NCI-H774 (cell line): ENCODE measurements at regions not wholly inside any gene's neighbourhood (a gene's known extent, or its start where the extent isn't known, plus 50 kb on each side); places are given as distances from the start of the nearest gene placed in this dataset.
"Not testable (repeated sequence)": the region's sequence is repeated elsewhere in the genome, so short reads cannot be mapped to it uniquely, and the experiment has no call there.

Source experiments
- DNase-seq: peaks from one replicate; lab custom pipeline; 2025; lab: John Stamatoyannopoulos, UW

- no peak for DNase-seq
Measured at GRCh38 chr18:33854086-33854826, 276.2 kb downstream of the ASXL3 start.

DNA sequence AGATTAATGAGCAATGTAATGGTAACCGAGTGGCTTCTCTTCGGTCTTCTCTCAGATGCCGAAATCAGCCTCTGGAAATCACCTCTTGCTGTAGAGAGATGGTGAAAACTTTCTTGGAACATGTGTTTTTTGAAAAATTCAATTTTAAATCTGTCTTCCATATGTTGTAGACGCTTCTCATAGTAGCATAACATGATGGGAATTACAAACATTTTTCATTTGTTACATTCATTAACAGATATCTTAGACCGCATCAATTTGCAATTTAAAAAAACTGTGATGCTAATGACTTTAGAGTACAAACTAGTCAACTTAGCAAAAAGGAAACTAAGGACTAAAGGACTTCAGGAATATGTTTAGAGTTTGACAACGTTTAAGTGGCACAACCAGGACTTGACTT, 275.2 kb downstream of the ASXL3 start:
- DNase-seq, result no peak

- no peak for DNase-seq
Measured at GRCh38 chr18:33851546-33852078, 273.6 kb downstream of the ASXL3 start.

- no peak for DNase-seq
Measured at GRCh38 chr18:33849731-33850130, 271.7 kb downstream of the ASXL3 start.

DNA sequence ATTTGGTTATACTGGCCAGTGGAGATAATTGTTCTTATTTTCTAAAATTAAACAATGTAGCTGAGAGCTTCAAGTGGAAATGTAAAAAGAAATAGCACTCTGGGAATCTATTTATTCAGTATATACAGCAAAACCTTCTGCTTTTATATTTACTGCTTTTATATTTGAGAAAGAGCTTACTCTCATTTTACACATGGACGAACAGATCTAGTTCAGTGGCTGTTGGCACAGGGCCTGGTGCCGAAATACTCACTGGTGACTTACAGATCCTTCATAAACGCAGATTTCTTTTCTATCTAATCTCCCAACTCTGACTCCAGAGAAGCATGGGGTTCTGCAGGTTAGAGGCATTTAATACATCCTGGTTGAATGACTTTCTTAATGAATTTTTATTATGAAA, 266.2 kb downstream of the ASXL3 start:
- DNase-seq, result no peak

GRCh38 chr18:33841221-33841967, 263.4 kb downstream of the ASXL3 start:
- DNase-seq, result no peak

GRCh38 chr18:33840212-33840593, 262.2 kb downstream of the ASXL3 start:
- DNase-seq, result no peak

DNA sequence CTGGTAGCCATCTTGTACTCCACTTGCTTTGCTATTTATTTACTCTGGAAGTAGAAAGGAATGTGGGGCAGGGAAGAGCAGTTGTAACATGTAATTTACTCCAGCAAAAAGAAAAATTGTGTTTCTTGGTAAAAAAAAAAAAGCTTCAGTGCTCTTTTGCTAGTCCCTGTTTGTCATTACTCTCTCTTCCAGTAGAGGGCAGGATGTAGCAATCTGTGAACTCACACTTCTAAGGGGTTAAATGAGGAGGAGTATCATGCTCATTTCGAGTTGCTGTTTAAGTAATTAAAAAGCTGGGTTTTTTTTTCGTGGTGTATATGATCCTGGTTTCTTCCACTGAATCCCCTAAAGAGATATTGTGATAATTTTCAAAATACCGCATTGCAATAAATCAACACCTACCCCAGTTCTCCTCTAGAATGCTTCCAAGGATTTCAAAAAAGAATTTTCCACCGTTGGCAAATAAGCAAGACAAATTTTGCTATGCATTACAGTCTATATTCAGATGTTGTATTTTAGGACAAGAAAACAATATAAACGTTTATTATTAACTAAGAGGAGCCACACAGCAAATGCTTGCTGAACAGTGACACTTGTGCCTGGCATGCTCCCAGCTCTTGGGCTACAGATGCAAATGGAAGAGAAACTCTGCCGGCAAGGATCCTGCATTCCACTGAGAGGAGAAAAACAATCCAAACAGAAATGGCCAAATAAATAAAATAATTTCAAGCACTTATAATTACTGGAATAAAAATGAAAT, 261.6 kb downstream of the ASXL3 start:
- DNase-seq, result peak; percentile 81

DNA sequence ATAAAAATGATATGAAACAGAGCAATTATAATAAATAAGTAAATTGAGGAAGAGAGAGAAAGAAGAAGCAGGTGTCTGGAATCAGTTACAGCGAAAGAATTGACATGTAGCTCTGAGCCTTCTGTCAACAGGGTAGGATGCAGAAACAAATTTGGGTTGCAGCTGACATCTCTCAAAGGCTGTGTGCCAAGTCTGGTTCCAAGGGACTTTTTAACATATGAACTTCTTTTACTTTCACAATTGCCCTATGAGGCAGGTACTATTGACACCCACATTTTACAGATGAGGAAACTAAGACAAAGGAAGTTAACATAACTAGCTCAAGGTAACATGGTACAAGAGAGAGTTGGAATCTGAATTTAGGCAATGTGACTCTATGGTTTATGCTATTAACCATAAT, 260.0 kb downstream of the ASXL3 start:
- no peak for DNase-seq

DNA sequence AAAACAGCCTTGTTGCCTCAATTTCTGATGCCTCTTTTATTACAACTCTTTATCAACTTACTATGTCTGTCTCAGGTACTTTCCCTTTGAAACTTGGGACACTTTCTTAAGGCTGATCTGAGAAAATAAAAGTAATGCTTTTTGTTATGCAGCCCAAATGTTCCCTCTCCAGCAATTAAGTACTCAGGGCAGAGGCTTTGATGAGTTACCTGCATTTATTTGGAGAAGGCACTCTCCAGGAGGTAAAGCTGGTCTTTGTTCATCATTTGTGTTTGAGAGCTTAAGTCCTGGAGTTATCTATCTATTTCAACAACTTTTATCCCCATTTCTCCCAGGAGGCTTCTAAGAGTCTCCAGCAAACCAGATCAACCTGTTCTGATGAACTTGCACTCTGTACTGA, 259.2 kb downstream of the ASXL3 start:
- no peak for DNase-seq

- no peak for DNase-seq
Measured at GRCh38 chr18:33836564-33836963, 258.5 kb downstream of the ASXL3 start.

DNA sequence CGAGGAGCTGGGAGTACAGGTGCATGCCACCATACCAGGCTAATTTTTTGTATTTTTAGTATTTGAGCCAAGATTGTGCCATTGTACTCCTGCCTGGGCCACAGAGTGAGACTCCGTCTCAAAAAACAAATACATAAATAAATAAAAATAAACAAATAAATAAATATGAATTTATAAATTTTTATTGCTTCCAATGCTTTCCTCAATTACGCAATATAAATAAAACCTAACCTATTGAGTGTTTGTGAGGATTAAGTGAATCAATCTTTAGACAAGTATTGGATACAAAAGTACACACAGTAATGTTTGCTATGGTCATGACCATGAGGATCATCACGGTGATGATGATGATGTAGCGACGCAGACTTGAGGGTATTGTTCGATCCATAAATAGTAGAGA, 257.4 kb downstream of the ASXL3 start:
- no peak for DNase-seq

GRCh38 chr18:33833842-33834241, 255.8 kb downstream of the ASXL3 start:
- DNase-seq, result no peak

GRCh38 chr18:33831424-33831823, 253.4 kb downstream of the ASXL3 start:
- no peak for DNase-seq

DNA sequence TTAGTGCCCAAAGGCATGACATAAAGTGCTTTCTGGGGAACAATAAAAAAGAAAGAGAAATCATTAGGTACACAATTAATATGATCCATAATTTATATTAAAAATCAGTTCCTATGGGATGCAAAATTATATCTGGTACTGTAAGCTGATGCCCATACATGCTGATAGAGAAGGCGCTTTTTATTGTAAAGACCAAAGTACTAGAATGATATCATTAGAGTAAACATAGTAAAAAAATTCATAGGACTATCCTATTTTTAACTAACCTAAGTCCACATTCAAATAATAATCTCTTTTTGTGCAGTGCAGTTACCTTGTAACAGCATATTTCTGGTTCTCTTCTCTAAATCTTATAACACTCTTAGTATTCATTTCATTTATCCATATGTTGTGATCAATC, 252.2 kb downstream of the ASXL3 start:
- DNase-seq, result no peak

DNA sequence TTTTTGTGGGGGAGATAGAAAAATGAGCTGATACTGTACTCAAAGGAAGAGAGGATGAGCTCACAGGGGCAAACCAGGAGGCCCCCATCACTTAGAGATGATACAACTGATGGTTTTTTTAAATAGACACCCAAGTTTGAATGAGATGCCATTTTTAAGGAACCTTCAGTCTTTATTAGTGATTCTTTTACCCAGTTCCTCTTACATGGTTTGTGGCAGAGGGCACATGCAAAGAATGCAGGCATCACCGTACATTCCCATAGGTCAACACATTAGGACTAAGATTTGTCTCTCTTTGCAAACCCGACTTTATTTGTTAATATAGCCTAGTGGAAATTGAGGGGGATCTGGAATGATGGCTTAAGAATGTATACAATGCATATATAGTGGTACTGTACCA, 250.9 kb downstream of the ASXL3 start:
- no peak for DNase-seq

DNA sequence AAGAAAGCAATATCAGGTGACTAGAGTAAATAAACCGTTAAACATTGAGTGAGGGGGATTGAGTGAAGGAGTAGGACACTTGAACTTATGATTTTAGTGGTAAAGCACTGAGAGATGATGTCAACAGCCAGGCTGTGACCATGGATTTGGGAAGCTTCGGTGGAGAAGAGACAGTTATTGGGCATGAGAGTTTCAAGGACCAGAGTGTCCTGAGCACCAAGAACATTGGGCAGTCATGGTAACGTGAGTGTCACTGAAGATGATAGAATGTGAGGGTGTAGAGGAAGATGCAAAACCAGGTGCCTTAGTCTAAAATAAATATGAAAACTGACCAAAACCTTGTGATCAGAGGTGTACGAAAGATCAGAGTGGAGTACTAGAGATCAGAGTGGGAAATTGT, 248.1 kb downstream of the ASXL3 start:
- DNase-seq, result no peak

DNA sequence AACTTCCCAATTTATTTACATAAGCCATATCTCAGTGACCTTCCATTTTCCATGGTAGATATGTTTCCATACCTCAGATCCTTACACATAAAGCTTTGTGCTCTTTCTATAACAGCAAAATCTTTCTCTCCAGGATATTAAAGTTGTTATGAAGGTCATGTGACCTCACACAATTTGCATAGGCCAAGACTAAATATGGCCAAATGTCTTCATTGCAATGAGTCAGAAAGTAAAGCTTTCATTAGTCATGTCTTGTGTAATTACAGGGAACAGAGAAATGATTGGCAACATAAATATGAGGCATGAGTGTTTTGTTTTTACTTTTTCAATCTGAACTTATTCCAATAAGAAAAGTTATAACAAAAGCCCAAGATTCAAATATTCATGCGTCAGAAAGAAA, 243.5 kb downstream of the ASXL3 start:
- peak; percentile 78 for DNase-seq

DNA sequence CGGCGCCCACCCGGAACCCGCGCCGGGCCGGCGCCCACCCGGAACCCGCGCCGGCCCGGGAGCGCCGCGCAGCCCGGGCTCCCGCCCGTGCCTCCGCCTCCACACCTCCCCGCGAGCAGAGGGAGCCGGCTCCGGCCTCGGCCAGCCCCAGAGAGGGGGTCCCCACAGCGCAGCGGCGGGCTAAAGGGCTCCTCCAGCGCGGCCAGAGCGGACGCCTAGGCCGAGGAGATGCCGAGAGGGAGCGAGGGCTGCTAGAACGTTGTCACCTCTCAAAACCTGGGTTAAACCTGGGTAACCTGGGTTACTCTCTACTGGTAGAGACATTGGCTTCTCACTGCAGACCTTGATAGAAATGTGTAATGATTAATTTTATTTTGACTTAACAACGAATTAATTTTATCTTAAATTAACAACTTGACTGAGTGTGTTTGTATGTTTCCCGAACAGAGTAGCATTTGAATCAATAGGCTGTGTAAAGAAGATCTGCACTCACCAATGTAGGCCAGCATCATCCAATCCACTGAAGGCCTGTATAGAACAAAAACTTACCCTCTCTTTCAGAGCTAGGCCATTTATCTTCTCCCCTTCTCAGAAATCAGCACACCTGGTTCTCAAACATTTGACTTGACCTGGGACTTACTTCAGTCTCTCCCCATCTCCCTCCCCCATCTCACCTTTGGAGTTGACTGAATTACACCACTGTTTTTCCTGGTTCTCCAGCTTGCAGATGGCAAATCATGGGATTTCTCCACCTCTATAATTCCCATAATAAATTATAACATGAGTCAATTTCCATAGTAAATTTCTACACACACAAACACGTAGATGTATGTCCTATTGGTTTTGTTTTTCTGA, 242.7 kb downstream of the ASXL3 start:
- no peak for DNase-seq

DNA sequence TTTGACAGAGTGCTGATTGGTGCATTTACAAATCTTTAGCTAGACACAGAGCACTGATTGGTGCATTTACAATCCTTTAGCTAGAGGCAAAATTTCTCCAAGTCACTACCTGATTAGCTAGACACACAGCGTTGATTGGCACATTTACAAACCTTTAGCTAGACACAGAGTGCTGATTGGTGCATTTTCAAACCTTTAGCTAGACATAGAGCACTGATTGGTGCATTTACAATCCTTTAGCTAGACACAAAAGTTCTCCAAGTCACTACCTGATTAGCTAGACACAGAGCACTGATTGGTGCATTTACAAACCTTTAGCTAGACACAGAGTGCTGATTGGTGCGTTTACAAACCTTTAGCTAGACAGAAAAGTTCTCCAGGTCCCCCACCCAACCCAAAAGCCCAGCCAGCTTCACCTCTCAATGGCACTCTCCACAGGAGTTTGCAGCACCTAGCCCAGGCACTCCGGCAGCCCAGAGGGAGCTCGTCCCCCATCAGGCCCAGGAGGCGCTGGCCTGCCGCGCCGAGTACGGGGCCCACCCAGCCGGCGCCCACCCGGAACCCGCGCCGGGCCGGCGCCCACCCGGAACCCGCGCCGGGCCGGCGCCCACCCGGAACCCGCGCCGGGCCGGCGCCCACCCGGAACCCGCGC, 241.8 kb downstream of the ASXL3 start:
- DNase-seq, result not testable (repeated sequence)

DNA sequence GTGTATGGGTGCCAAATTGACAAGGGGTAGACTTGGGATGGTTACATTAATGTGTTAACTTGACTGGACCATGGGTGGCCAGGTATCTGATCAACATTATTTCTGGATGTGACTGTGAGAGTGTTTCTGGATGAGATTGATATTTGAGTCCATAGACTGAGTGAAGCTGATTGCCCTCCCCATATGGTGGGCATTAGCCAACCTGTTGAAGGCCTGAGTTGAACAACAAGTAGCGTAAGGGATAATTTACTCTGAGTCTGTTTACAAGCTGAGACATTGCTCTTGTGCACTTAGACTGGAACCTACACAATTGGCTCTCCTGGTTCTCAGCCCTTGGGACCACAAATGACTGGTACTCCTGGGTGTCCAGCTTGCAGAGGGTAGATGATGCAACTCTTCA, 240.1 kb downstream of the ASXL3 start:
- no peak for DNase-seq
